ENCODE measurements at regions not wholly inside any gene's neighbourhood (a gene's known extent, or its start where the extent isn't known, plus 50 kb on each side); places are given as distances from the start of the nearest gene placed in this dataset.
"Not testable (repeated sequence)": the region's sequence is repeated elsewhere in the genome, so short reads cannot be mapped to it uniquely, and the experiment has no call there.

- H3K9me3 Mint-ChIP-seq (ENCODE audit: unreplicated experiment) = peaks cover 6% of the 10 kb centered on the region
- TF ChIP-seq CTCF (IDR thresholded peaks at IDR 0.05) = no peak
- no peaks in the 10 kb centered on the region for H3K4me1 Mint-ChIP-seq (ENCODE audit: unreplicated experiment)
- H3K27ac Mint-ChIP-seq (ENCODE audit: unreplicated experiment) = no peak overlapping the region
- no peaks in the 10 kb centered on the region for H3K36me3 Mint-ChIP-seq (ENCODE audit: unreplicated experiment)
- no peaks in the 10 kb centered on the region for H3K27me3 Mint-ChIP-seq (ENCODE audit: unreplicated experiment)
- no peak overlapping the region for H3K4me3 Mint-ChIP-seq (ENCODE audit: unreplicated experiment)
- no peak for DNase-seq (ENCODE audit: extremely low spot score, unreplicated experiment)
Measured at GRCh38 chr4:189660722-189661360, 279.8 kb upstream of the FRG1 start.

GRCh38 chr4:189664693-189665250, 275.9 kb upstream of the FRG1 start:
- Mint-ChIP-seq H3K4me1 (ENCODE audit: unreplicated experiment) (no peaks in the 10 kb centered on the region), H3K36me3 (ENCODE audit: unreplicated experiment) (no peaks in the 10 kb centered on the region), H3K9me3 (ENCODE audit: unreplicated experiment) (peaks cover 16% of the 10 kb centered on the region), H3K4me3 (ENCODE audit: unreplicated experiment) (no peak overlapping the region), H3K27ac (ENCODE audit: unreplicated experiment) (no peak overlapping the region), H3K27me3 (ENCODE audit: unreplicated experiment) (no peaks in the 10 kb centered on the region)
- TF ChIP-seq CTCF (IDR thresholded peaks at IDR 0.05) = no peak
- no peak for DNase-seq (ENCODE audit: extremely low spot score, unreplicated experiment)

- H3K27ac Mint-ChIP-seq (ENCODE audit: unreplicated experiment); DNase-seq (ENCODE audit: extremely low spot score, unreplicated experiment); H3K4me1 Mint-ChIP-seq (ENCODE audit: unreplicated experiment); H3K27me3 Mint-ChIP-seq (ENCODE audit: unreplicated experiment); H3K36me3 Mint-ChIP-seq (ENCODE audit: unreplicated experiment); H3K4me3 Mint-ChIP-seq (ENCODE audit: unreplicated experiment): not testable (repeated sequence)
- H3K9me3 Mint-ChIP-seq (ENCODE audit: unreplicated experiment) = peaks cover 16% of the 10 kb centered on the region
Measured at GRCh38 chr4:189665712-189666305, 274.9 kb upstream of the FRG1 start.

- not testable (repeated sequence) for H3K36me3 Mint-ChIP-seq (ENCODE audit: unreplicated experiment); H3K27me3 Mint-ChIP-seq (ENCODE audit: unreplicated experiment); DNase-seq (ENCODE audit: extremely low spot score, unreplicated experiment); H3K4me1 Mint-ChIP-seq (ENCODE audit: unreplicated experiment); H3K27ac Mint-ChIP-seq (ENCODE audit: unreplicated experiment); H3K4me3 Mint-ChIP-seq (ENCODE audit: unreplicated experiment)
- H3K9me3 Mint-ChIP-seq (ENCODE audit: unreplicated experiment) = peaks cover 14% of the 10 kb centered on the region
Measured at GRCh38 chr4:189667386-189667785, 273.3 kb upstream of the FRG1 start.

- not testable (repeated sequence) for H3K36me3 Mint-ChIP-seq (ENCODE audit: unreplicated experiment); H3K4me1 Mint-ChIP-seq (ENCODE audit: unreplicated experiment)
Measured at GRCh38 chr4:189697675-189698245, 242.9 kb upstream of the FRG1 start.

GRCh38 chr4:189703000-189703399, 237.7 kb upstream of the FRG1 start:
- not testable (repeated sequence) for H3K27me3 Mint-ChIP-seq (ENCODE audit: unreplicated experiment); DNase-seq (ENCODE audit: extremely low spot score, unreplicated experiment); H3K4me3 Mint-ChIP-seq (ENCODE audit: unreplicated experiment); H3K27ac Mint-ChIP-seq (ENCODE audit: unreplicated experiment); H3K4me1 Mint-ChIP-seq (ENCODE audit: unreplicated experiment); H3K9me3 Mint-ChIP-seq (ENCODE audit: unreplicated experiment); H3K36me3 Mint-ChIP-seq (ENCODE audit: unreplicated experiment)

More at GRCh38 chr4:189697675-189698245, 242.9 kb upstream of the FRG1 start:
- not testable (repeated sequence) for H3K27me3 Mint-ChIP-seq (ENCODE audit: unreplicated experiment); H3K27ac Mint-ChIP-seq (ENCODE audit: unreplicated experiment); DNase-seq (ENCODE audit: extremely low spot score, unreplicated experiment); H3K4me3 Mint-ChIP-seq (ENCODE audit: unreplicated experiment); H3K9me3 Mint-ChIP-seq (ENCODE audit: unreplicated experiment)

GRCh38 chr4:189706821-189707220, 233.9 kb upstream of the FRG1 start:
- not testable (repeated sequence) for H3K4me1 Mint-ChIP-seq (ENCODE audit: unreplicated experiment); H3K36me3 Mint-ChIP-seq (ENCODE audit: unreplicated experiment); DNase-seq (ENCODE audit: extremely low spot score, unreplicated experiment); H3K27ac Mint-ChIP-seq (ENCODE audit: unreplicated experiment); H3K4me3 Mint-ChIP-seq (ENCODE audit: unreplicated experiment); H3K27me3 Mint-ChIP-seq (ENCODE audit: unreplicated experiment)
- H3K9me3 Mint-ChIP-seq (ENCODE audit: unreplicated experiment) = peaks cover 12% of the 10 kb centered on the region

- not testable (repeated sequence) for H3K4me1 Mint-ChIP-seq (ENCODE audit: unreplicated experiment); H3K4me3 Mint-ChIP-seq (ENCODE audit: unreplicated experiment); H3K27ac Mint-ChIP-seq (ENCODE audit: unreplicated experiment); H3K36me3 Mint-ChIP-seq (ENCODE audit: unreplicated experiment); H3K27me3 Mint-ChIP-seq (ENCODE audit: unreplicated experiment); DNase-seq (ENCODE audit: extremely low spot score, unreplicated experiment)
- peaks cover 12% of the 10 kb centered on the region for H3K9me3 Mint-ChIP-seq (ENCODE audit: unreplicated experiment)
Measured at GRCh38 chr4:189707227-189707626, 233.4 kb upstream of the FRG1 start.

GRCh38 chr4:189711956-189712355, 228.7 kb upstream of the FRG1 start:
- not testable (repeated sequence) for H3K4me3 Mint-ChIP-seq (ENCODE audit: unreplicated experiment); H3K27me3 Mint-ChIP-seq (ENCODE audit: unreplicated experiment); H3K27ac Mint-ChIP-seq (ENCODE audit: unreplicated experiment); DNase-seq (ENCODE audit: extremely low spot score, unreplicated experiment); H3K36me3 Mint-ChIP-seq (ENCODE audit: unreplicated experiment); H3K4me1 Mint-ChIP-seq (ENCODE audit: unreplicated experiment)
- H3K9me3 Mint-ChIP-seq (ENCODE audit: unreplicated experiment) = peaks cover 17% of the 10 kb centered on the region

Data from osteocyte (in vitro differentiated cells).